Fibroblast of skin of right biceps (primary cell): ENCODE measurements at regions not wholly inside any gene's neighbourhood (a gene's known extent, or its start where the extent isn't known, plus 50 kb on each side); places are given as distances from the start of the nearest gene placed in this dataset.
"Not testable (repeated sequence)": the region's sequence is repeated elsewhere in the genome, so short reads cannot be mapped to it uniquely, and the experiment has no call there.

ENCODE experiments used
- DNase-seq: peaks from one replicate; pipeline ENCODE4 v3.0.0-alpha.2; 2013

DNA sequence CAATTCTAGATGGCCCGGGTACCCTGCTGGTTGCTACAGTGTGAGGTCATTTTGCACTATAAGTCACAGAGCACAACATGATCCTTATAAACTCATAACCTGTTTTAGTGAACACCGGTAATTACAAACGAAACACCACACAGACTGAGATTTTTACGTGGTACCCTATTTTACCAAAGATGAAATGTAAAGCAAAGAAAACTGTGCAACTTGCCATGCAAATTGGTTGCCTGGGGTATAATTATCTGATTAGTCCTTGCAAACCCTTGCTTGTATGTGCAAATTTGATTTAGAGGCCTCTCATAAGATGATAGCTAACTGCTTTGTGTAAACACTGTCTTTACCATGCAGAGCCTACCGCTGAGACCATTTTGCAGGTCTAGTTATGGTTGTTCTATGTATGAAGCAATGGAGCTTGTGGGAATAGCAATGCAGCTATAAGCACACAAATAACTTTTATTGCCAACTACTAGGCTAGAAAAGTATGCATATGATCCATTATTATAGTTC, 372.1 kb upstream of the FAR2 start:
- no peak for DNase-seq

- DNase-seq = no peak
These were observed 371.3 kb upstream of the FAR2 start for GRCh38 chr12:28777603-28778365.

DNA sequence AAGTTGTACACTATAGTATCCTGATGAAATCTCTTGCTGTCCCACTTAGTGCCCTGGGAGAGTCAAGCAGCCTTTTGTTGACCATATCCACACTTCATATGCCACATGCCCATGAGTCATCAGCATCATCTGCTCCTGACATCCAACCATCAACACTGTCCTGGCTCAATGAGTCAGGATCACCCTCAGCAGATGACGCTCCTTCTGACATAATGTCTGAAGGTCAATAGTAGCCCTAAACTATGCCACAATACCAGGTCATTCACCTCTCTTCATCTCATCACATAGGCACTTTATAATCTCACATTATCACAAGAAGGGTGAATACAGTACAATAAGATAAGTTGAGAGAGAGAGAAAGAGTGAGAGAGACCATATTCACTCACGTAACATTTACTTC, 369.0 kb upstream of the FAR2 start:
- DNase-seq = peak; percentile 48

GRCh38 chr12:28780960-28781359, 368.1 kb upstream of the FAR2 start:
- no peak for DNase-seq

GRCh38 chr12:28781671-28782652, 367.1 kb upstream of the FAR2 start:
- DNase-seq = no peak

GRCh38 chr12:28782812-28783211, 366.3 kb upstream of the FAR2 start:
- DNase-seq = no peak

DNA sequence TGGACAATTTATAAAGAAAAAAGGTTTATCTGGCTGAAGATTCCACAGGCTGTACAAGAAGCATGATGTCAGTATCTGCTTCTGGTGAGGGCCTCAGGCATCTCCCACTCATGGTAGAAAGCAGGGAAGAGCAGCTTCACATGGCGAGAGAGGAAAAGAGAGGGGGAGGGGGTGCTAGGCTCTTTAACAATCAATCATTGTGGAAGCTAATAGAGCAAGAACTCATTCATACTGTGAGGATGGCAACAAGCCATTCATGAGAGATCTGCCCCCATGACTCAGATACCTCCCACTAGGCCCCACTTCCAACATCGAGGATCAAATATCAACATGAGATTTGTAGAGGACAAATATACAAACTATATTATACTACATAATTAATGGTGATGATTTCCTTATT, 361.9 kb upstream of the FAR2 start:
- peak; percentile 43 for DNase-seq

DNA sequence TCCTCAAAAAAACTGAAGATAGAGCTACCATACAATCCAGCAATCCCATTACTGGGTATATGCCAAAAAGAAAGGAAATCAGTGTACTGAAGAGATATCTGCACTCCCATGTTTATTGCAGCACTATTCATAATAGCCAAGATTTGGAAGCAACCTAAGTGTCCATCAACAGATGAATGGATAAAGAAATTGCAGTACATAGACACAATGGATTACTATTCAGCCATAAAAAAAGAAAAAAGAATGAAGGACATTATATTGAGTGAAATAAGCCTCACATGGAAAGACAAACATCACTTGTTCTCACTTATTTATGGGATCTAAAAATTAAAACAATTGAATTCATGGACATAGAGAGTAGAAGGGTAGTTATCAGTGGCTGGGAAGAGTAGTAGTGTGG, 360.8 kb upstream of the FAR2 start:
- not testable (repeated sequence) for DNase-seq

GRCh38 chr12:28793581-28794151, 355.4 kb upstream of the FAR2 start:
- DNase-seq = no peak

DNA sequence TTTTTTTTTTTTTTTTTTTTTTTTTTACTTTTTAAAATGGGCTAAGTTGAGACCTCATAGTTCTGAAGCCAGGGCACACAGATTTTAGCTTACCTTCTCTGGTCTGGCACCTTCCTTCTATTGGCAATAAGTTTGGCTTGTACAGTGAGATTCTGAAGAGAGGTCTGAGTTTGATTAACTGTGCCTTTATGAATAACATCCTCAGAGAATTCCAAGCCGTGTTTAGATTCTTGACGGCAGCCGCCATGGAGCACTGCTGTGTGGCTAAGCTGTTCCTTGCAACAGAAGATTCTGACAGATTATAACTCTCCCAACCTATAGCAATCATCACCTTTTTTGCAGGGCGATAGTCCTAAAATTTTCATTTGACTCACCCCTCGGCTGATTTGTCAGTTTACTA, 354.9 kb upstream of the FAR2 start:
- peak; percentile 48 for DNase-seq

DNA sequence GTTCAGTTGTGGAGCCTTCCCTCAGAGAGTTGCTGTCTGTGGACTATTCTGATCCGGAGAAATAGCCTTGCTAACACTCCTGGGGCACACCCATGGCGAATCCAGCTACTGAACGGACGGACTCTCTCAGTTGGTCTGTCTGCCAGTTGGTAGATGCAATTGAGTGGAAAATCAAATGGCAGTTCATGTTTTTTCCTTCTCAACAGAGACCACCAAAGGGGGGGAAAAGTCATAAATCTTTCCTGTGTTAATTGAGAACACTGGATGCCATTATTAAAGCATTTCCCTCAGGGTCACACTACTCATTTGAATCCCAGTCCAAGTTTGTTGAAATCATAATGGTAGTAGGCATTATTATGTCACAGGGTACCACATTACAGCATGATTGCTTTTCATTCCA, 354.3 kb upstream of the FAR2 start:
- DNase-seq = no peak

DNA sequence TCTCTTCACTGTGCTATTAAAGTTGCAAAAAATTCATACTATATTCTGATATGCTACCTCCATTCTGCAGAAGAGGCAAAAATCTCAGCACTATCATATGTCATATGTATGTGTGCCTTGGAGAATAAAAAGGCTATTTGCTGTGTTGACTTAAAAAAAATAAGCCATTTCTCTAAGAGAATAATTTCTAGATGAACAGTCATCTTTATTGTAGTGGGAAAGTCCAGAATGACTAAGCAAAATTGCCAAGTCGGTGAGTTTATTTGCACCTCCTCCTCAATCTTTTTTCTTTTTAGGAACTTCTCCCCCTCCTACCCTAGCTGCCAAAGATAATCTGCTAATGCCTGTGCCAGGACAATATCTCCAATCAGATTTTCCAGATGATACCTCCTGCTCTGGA, 353.8 kb upstream of the FAR2 start:
- peak; percentile 45 for DNase-seq

- DNase-seq = no peak
These were observed 349.7 kb upstream of the FAR2 start for GRCh38 chr12:28799348-28799747.

GRCh38 chr12:28800129-28800528, 348.9 kb upstream of the FAR2 start:
- no peak for DNase-seq

DNA sequence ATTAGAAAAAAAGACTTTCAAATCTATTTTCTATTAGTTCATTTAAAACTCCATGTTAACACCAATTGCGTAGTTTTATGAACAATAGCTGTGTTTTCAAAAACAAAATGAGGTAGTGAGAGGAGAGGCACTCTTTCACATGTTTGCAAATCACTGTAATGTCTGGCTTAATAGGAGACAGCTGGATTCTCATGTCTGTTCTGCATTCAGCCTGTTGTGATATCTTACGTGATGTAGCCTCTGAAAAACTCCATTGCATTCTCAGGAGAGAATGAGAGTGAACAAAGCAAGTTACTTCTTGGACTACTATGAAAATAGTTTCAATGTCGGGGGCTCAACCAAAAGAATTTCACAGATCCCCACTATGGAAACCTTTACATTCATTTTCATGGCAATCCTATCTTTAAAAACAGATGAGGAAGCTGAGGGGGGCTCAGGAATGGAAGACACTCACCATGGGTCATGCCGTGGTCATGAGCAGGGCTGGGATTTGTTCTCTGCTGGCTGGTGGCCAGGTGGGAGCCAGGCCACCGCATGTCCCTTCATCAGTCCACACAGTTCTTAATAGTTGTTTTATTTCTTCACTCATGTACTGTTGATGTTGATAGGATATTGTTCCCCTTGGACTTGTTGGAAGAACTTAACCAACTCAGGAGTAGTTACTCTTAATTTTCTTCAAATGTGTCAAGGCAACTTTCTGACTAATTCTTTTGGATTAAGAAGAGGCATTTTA, 346.2 kb upstream of the FAR2 start:
- DNase-seq = no peak

DNA sequence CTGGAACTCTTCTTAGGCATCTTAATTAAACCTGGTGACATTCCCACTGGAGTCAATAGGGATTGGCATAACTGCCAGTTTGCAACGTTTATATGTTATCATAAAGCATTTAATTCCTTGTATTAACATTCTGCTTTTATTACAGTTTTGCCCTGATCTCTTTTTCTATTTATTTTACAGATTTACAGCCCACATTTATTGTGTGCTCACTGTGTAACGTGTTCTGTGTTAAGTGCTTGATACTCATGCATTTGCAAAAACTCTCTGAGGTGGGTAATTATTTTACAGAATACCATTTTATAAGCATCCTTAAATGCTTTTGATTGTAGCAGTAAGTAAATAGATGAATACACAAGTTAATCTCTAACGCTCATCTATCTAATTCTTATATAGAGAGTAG, 341.5 kb upstream of the FAR2 start:
- DNase-seq = no peak

DNA sequence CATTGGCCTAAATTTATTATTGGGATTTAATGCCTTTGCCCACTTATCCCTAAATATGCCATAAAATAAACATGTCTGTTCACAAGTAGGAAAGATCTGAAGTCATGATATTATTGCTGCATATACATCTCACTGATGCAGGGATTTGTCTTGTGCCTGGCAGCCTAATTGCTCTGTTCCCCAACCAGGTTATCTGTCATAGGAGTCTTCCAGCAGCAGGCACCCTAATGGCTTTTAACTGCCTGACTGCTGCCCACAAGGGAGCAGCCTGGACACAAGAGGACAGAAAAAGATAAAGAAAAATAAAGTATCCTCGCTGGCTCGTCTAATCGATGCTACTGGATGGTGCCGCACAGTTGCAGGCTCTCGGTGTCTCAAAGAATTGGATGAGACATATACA, 337.6 kb upstream of the FAR2 start:
- no peak for DNase-seq

DNA sequence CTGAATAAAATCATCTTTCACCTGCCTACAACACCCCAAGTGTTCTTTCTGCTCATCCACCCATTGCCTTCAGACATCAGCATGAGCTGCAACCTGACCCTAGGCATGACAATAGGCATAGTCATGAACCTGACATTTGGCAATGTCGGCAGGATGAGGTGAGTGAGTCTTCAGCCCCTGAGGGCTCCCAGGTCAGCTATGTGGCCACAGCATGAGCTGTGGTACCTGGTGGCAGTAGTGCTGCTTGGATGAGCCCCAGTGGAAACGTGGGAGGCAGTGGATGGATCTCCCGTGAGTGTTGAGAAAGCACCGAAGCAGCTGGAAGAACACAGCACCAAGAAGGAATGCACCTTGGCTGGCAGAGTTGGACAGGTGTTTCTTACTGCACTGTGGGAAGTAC, 334.8 kb upstream of the FAR2 start:
- DNase-seq = no peak

DNA sequence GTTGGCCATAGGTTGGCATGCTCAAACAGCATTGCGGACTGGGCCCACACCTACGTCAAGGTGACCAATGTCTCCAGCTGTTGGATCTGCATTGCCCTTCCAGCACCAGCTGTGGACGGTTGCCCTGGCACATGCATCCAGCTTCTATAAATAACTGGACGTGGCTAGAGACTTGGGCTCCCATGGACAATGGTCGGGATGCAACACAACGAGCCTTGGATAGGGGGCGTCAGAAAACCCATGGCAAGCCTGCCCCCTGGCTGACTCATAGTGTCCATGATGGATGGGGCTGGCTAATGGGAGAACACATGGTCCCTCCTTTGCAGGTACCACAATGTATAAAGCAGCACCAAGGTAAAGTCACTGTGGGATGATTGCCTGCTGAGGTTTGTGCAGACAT, 331.6 kb upstream of the FAR2 start:
- DNase-seq = no peak

- DNase-seq = no peak
These were observed 324.8 kb upstream of the FAR2 start for GRCh38 chr12:28824193-28824846.

DNA sequence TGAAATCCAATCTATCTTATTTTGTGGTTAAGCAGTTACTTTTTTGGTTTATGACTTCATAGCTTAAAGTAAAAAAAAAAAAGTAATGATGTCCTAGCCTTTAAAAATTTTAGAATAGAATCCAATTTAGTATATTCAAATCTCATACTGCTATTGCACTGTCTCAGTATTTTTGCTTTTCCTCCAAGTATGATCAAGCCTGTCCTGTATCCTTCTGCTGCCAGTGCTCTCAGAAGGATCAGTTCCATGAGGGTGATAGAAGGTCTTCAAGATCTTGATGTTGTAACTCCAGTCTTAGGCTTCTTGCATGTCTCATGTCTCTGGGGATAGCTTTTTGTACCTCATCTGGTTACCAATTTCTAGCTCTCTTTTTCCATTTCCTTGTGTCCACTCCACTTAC, 324.2 kb upstream of the FAR2 start:
- DNase-seq = peak; percentile 3

GRCh38 chr12:28826766-28827165, 322.3 kb upstream of the FAR2 start:
- no peak for DNase-seq
